ENCODE measurements at regions not wholly inside any gene's neighbourhood (a gene's known extent, or its start where the extent isn't known, plus 50 kb on each side); places are given as distances from the start of the nearest gene placed in this dataset.

GRCh38 chr11:130642994-130643393, 194.5 kb downstream of the ADAMTS15 start:
- Mint-ChIP-seq H3K36me3 (no peaks in the 10 kb centered on the region), H3K4me3 (no peak overlapping the region), H3K27ac (no peak overlapping the region), H3K9me3 (no peaks in the 10 kb centered on the region), H3K27me3 (peaks cover 1% of the 10 kb centered on the region), H3K4me1 (ENCODE audit: low read depth) (no peaks in the 10 kb centered on the region)
- intact Hi-C loops (cut with micrococcal nuclease): no loop called here
- POLR2A ChIA-PET: no interaction called here
- CTCF ChIA-PET: no interaction called here
- DNase-seq: no peak

DNA sequence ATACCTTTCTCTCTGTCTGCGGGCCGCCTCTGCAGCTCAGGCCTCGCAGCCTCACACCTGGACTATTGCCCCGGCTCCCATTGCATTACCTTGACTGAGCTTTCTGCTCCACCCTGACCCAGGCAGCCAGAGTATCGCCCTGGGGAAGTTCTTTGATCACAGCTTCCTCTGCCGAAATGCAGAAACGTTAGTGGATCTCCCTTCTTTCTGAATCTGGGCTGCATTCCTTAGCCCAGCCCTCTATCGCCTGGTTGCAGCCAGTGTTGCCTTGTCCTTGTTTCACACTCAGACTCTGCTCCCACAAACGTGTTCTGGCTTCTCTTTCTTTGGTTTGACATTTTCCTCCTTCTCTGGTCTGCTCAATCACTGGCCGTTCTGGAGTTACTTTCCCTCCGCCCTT, 195.7 kb downstream of the ADAMTS15 start:
- H3K4me3 Mint-ChIP-seq: no peak overlapping the region
- DNase-seq: no peak
- intact Hi-C loops (cut with micrococcal nuclease): no loop called here
- no peaks in the 10 kb centered on the region for H3K36me3 Mint-ChIP-seq
- no peak overlapping the region for H3K27ac Mint-ChIP-seq
- no peaks in the 10 kb centered on the region for H3K4me1 Mint-ChIP-seq (ENCODE audit: low read depth)
- no peaks in the 10 kb centered on the region for H3K9me3 Mint-ChIP-seq
- ChIA-PET CTCF (no interaction called here), POLR2A (no interaction called here)
- H3K27me3 Mint-ChIP-seq: peaks cover 1% of the 10 kb centered on the region

GRCh38 chr11:130645164-130645842, 196.9 kb downstream of the ADAMTS15 start:
- DNase-seq: no peak
- intact Hi-C loops (cut with micrococcal nuclease): no loop called here
- no peaks in the 10 kb centered on the region for H3K4me1 Mint-ChIP-seq (ENCODE audit: low read depth)
- no peaks in the 10 kb centered on the region for H3K36me3 Mint-ChIP-seq
- ChIA-PET CTCF (no interaction called here), POLR2A (no interaction called here)
- H3K9me3 Mint-ChIP-seq: no peaks in the 10 kb centered on the region
- no peak overlapping the region for H3K27ac Mint-ChIP-seq
- H3K27me3 Mint-ChIP-seq: no peaks in the 10 kb centered on the region
- H3K4me3 Mint-ChIP-seq: no peak overlapping the region

DNA sequence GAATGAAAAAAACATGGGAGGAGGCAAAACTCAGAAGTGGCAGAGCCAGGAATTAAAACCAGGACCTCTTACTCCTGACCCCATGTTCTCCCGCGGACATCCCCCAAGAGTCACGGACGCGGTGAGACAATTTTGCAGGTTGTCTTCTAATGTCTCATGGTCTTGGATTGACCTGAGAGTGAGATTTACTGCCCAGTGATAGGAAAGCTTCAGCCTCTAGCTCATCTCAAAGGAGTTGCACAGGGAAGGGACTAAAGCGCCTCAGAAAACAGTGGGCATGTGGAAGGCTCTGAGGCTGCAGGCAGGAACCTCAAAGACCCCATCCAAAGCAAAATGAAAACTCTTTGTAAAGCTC, 197.4 kb downstream of the ADAMTS15 start:
- H3K27ac Mint-ChIP-seq: no peak overlapping the region
- H3K27me3 Mint-ChIP-seq: no peaks in the 10 kb centered on the region
- H3K36me3 Mint-ChIP-seq: no peaks in the 10 kb centered on the region
- H3K4me3 Mint-ChIP-seq: no peak overlapping the region
- ChIA-PET CTCF (no interaction called here), POLR2A (no interaction called here)
- no peaks in the 10 kb centered on the region for H3K4me1 Mint-ChIP-seq (ENCODE audit: low read depth)
- intact Hi-C loops (cut with micrococcal nuclease): no loop called here
- no peaks in the 10 kb centered on the region for H3K9me3 Mint-ChIP-seq
- DNase-seq: no peak

DNA sequence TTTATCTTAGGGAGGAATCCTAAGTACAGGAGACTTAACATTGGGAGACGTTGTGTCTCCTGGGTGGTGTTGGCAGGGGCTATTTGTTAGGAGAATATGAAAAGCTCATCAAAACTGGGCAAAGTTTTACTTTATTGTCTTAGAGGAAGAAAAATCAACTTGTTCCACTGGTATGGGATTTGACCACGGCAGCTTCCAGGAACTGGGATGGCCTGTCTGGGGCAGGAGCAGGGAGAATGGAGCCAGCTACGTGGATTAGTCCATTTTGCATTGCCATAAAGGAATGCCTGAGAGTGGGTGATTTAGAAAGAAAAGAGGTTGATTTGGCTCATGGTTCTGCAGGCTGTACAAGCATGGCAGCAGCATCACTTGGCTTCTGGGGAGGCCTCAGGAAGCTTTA, 198.4 kb downstream of the ADAMTS15 start:
- CTCF ChIA-PET: no interaction called here

DNA sequence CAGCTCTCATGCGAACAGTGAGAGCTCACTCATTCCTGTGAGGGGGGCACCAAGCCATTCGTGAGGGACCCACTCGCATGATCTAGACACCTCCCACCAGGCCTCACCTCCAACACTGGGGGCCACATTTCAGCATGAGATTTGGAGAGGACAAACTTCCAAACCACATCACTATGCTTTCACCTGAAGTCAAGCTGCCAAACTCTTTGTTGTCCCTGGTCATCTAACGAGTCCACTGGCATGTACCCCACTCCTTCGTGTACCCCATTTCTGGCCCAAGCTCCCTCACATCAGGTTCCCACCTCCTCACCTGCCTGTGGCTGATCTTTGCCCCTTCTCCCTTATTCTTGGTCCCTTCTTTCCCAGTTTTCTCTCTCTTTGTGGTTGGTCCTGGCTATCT, 198.9 kb downstream of the ADAMTS15 start:
- no peak overlapping the region for H3K4me3 Mint-ChIP-seq
- ChIA-PET CTCF (no interaction called here), POLR2A (no interaction called here)
- H3K27me3 Mint-ChIP-seq: no peaks in the 10 kb centered on the region
- intact Hi-C loops (cut with micrococcal nuclease): no loop called here
- no peaks in the 10 kb centered on the region for H3K9me3 Mint-ChIP-seq
- no peaks in the 10 kb centered on the region for H3K36me3 Mint-ChIP-seq
- DNase-seq: no peak
- H3K4me1 Mint-ChIP-seq (ENCODE audit: low read depth): no peaks in the 10 kb centered on the region
- H3K27ac Mint-ChIP-seq: no peak overlapping the region

More for the DNA sequence above, 198.4 kb downstream of the ADAMTS15 start:
- no peak for DNase-seq
- POLR2A ChIA-PET: no interaction called here
- Mint-ChIP-seq H3K4me3 (no peak overlapping the region), H3K27me3 (no peaks in the 10 kb centered on the region), H3K9me3 (no peaks in the 10 kb centered on the region), H3K27ac (no peak overlapping the region), H3K4me1 (ENCODE audit: low read depth) (no peaks in the 10 kb centered on the region), H3K36me3 (no peaks in the 10 kb centered on the region)
- intact Hi-C loops (cut with micrococcal nuclease): no loop called here

GRCh38 chr11:130649801-130650200, 201.4 kb downstream of the ADAMTS15 start:
- Mint-ChIP-seq H3K27ac (no peak overlapping the region), H3K9me3 (no peaks in the 10 kb centered on the region), H3K4me3 (no peak overlapping the region), H3K36me3 (no peaks in the 10 kb centered on the region), H3K27me3 (peaks cover 4% of the 10 kb centered on the region), H3K4me1 (ENCODE audit: low read depth) (no peaks in the 10 kb centered on the region)
- intact Hi-C loops (cut with micrococcal nuclease): no loop called here
- DNase-seq: no peak
- POLR2A ChIA-PET: no interaction called here
- CTCF ChIA-PET: no interaction called here

DNA sequence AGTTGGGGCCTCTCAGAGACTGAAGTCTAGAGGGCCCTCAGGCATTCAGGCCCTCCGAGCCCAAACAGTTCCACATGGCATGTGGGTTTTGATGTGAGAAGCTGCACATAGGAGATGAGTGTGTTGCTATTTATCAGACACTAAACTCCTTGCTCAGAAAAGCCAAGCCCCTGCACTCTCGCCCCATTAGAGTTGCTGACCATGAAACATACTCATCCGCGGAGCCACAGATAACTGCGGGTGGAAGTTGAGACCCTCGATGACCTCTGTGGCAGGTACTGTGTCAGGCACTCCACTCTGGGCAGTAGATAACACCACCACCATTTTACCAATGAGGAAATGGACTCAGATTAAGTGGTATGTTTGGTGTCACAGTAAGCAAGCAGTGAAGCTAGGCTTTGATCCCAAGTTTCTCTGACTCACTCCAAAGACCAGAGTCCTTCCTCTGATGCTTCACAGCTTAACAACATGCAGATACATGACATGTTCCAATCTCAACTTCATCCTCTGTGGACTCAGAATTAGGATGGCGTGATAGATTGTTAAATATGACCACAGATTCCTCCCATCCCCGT, 202.1 kb downstream of the ADAMTS15 start:
- H3K9me3 Mint-ChIP-seq: no peaks in the 10 kb centered on the region
- peaks cover 4% of the 10 kb centered on the region for H3K27me3 Mint-ChIP-seq
- H3K27ac Mint-ChIP-seq: no peak overlapping the region
- no peak for DNase-seq
- H3K4me1 Mint-ChIP-seq (ENCODE audit: low read depth): no peaks in the 10 kb centered on the region
- no peaks in the 10 kb centered on the region for H3K36me3 Mint-ChIP-seq
- intact Hi-C loops (cut with micrococcal nuclease): no loop called here
- POLR2A ChIA-PET: no interaction called here
- H3K4me3 Mint-ChIP-seq: no peak overlapping the region
- CTCF ChIA-PET: no interaction called here

DNA sequence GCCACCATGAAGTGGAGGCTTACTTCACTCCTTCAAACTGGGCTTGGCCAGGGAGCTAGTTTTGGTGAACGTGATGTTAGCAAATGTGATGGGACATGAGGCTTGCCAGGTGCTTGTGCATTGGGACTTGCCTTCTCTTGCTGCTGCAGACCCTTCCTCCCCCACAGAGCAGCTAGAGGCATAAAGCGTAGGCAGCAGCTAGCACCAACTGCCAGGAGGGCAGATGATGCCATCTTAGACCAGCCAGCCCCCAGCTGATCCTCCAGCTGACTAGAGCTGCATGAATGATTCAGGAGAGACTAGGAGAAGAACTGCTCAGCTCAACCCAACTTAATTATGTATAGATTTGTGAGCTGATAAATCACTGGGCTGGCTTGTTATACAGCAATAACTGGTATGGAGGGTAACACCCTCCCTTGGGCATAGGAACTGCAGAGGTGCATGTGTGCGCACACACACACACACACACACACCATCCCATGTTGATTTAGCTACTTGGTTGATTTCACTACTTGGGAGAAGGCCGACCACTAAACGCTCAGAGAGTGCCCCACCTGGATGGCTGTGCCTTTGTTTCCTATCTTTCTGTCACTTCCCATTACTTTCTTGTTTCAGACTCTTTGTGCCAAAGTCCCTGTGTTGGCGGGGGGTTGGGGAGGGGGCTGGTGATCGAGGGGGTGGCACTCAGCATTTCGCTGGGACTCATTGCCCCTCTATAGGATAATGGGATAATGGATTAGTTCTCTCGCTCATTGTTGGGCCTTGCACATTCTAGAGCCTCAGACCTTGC, 202.8 kb downstream of the ADAMTS15 start:
- Mint-ChIP-seq H3K27me3 (peaks cover 9% of the 10 kb centered on the region), H3K4me3 (no peak overlapping the region), H3K36me3 (no peaks in the 10 kb centered on the region), H3K27ac (no peak overlapping the region), H3K9me3 (no peaks in the 10 kb centered on the region), H3K4me1 (ENCODE audit: low read depth) (no peaks in the 10 kb centered on the region)
- DNase-seq: no peak
- ChIA-PET POLR2A (no interaction called here), CTCF (no interaction called here)
- intact Hi-C loops (cut with micrococcal nuclease): no loop called here

GRCh38 chr11:130652671-130653335, 204.4 kb downstream of the ADAMTS15 start:
- H3K4me1 Mint-ChIP-seq (ENCODE audit: low read depth): no peaks in the 10 kb centered on the region
- ChIA-PET CTCF (no interaction called here), POLR2A (no interaction called here)
- H3K27me3 Mint-ChIP-seq: peaks cover 9% of the 10 kb centered on the region
- no peak overlapping the region for H3K4me3 Mint-ChIP-seq
- H3K9me3 Mint-ChIP-seq: peaks cover 2% of the 10 kb centered on the region
- no peaks in the 10 kb centered on the region for H3K36me3 Mint-ChIP-seq
- no peak for DNase-seq
- no peak overlapping the region for H3K27ac Mint-ChIP-seq
- intact Hi-C loops (cut with micrococcal nuclease): no loop called here

DNA sequence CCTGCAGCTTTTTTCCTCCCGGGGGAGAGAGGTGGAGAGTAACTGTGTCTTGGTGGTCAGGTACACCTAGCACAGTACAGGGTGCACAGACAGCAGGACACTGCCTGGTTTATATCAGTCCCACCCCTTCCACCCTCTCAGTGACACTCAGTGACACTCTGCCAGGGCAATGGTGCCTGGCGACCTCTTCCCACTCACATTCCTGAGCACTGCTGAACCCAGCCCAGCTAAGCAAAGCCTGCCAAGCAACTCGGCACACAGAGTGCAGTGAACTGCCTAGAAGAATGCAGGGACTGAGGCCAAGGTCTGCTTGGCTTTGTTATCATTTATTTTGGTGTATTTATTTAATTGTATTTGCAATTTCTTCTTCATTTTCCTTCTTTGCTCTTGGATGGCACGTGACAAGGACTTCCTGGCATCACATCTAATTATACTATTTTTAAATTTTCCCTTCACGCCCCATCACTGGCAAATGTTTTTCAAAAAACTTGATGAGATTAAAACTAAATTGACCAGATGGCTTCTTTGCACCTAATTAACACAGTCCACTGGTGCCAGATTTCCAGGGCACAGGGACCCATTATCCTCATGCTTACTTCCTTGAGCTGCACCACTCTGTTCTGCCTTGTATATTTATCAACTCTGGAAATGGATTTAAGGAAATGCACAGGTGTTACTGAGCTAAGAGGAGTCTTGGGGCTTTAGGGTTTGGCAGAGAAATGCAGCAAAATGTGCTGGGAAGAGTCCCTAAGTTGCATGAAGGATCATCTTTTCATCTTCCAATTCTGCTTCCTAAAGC, 205.6 kb downstream of the ADAMTS15 start:
- intact Hi-C loops (cut with micrococcal nuclease): no loop called here
- peaks cover 2% of the 10 kb centered on the region for H3K9me3 Mint-ChIP-seq
- no peak overlapping the region for H3K4me3 Mint-ChIP-seq
- peaks cover 9% of the 10 kb centered on the region for H3K27me3 Mint-ChIP-seq
- no peak overlapping the region for H3K27ac Mint-ChIP-seq
- POLR2A ChIA-PET: no interaction called here
- CTCF ChIA-PET: no interaction called here
- H3K4me1 Mint-ChIP-seq (ENCODE audit: low read depth): no peaks in the 10 kb centered on the region
- no peaks in the 10 kb centered on the region for H3K36me3 Mint-ChIP-seq
- DNase-seq: no peak

- no peak for DNase-seq
- no peak overlapping the region for H3K4me3 Mint-ChIP-seq
- peaks cover 2% of the 10 kb centered on the region for H3K9me3 Mint-ChIP-seq
- peaks cover 9% of the 10 kb centered on the region for H3K27me3 Mint-ChIP-seq
- no peak overlapping the region for H3K27ac Mint-ChIP-seq
- ChIA-PET CTCF (no interaction called here), POLR2A (no interaction called here)
- H3K4me1 Mint-ChIP-seq (ENCODE audit: low read depth): no peaks in the 10 kb centered on the region
- intact Hi-C loops (cut with micrococcal nuclease): no loop called here
- H3K36me3 Mint-ChIP-seq: no peaks in the 10 kb centered on the region
Observed at GRCh38 chr11:130655300-130655699, 206.9 kb downstream of the ADAMTS15 start.
